ENCODE measurements at regions not wholly inside any gene's neighbourhood (a gene's known extent, or its start where the extent isn't known, plus 50 kb on each side); places are given as distances from the start of the nearest gene placed in this dataset.

DNA sequence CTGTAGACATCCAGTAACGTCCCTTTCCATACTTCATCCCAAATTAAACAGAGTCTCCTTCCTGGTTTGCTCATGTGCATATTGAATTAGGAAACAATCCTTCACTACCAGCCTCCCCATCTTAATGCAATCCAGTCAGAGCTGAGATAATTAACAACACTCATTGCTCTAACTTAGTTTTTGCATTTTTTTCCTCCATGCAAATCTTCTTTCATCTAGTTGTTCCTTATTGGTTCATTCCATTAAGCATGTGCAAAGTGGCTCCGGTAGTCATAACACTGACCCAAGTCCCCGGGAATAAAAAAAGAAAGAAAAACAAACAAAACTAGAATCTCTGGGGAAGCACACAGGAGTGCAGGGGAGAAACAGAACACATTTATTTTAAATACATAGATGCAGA is 1176.1 kb downstream of the GATA3 start:
- no peak overlapping the region for H3K27ac Mint-ChIP-seq
- Histone ChIP-seq H3K36me3 (ENCODE audit: insufficient read depth, low read length) (no peaks in the 10 kb centered on the region), H3K27me3 (ENCODE audit: control insufficient read depth in 1 of 2, insufficient read depth in 2 of 2, low read length in 2 of 2) (peaks cover 6 to 32% of the 10 kb centered on the region in 2 experiments), H3K4me3 (ENCODE audit: low read length) (no peak overlapping the region), H3K4me1 (ENCODE audit: insufficient read depth, low read length) (no peaks in the 10 kb centered on the region), H3K27ac (ENCODE audit: low read depth in 1 of 2, low read length in 2 of 2) (no peak overlapping the region), H3K9me3 (ENCODE audit: control insufficient read depth in 1 of 2, insufficient read depth in 1 of 2, low read length in 2 of 2) (no peaks in the 10 kb centered on the region)
- DNase-seq (no peak), ATAC-seq (ENCODE audit: poor library complexity) (no peak)
- TF ChIP-seq, protein P1, sequence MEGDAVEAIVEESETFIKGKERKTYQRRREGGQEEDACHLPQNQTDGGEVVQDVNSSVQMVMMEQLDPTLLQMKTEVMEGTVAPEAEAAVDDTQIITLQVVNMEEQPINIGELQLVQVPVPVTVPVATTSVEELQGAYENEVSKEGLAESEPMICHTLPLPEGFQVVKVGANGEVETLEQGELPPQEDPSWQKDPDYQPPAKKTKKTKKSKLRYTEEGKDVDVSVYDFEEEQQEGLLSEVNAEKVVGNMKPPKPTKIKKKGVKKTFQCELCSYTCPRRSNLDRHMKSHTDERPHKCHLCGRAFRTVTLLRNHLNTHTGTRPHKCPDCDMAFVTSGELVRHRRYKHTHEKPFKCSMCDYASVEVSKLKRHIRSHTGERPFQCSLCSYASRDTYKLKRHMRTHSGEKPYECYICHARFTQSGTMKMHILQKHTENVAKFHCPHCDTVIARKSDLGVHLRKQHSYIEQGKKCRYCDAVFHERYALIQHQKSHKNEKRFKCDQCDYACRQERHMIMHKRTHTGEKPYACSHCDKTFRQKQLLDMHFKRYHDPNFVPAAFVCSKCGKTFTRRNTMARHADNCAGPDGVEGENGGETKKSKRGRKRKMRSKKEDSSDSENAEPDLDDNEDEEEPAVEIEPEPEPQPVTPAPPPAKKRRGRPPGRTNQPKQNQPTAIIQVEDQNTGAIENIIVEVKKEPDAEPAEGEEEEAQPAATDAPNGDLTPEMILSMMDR (IDR thresholded peaks at IDR 0.05): no peak
- H3K36me3 Mint-ChIP-seq (ENCODE audit: low read depth): no peaks in the 10 kb centered on the region
- no peaks in the 10 kb centered on the region for H3K9me3 Mint-ChIP-seq
- H3K4me1 Mint-ChIP-seq (ENCODE audit: low read depth): peaks cover 14% of the 10 kb centered on the region
- peaks cover 58% of the 10 kb centered on the region for H3K27me3 Mint-ChIP-seq
- POLR2A ChIA-PET: interaction anchor here (1.3 kb wide), 1 partner anchor 12 kb away, joined by 3 read pairs; no protein-coding TSS in a partner anchor
- H3K4me3 Mint-ChIP-seq: no peak overlapping the region
- intact Hi-C loops (cut with DNase I, micrococcal nuclease): no loop called here
- CTCF ChIA-PET: no interaction called here

DNA sequence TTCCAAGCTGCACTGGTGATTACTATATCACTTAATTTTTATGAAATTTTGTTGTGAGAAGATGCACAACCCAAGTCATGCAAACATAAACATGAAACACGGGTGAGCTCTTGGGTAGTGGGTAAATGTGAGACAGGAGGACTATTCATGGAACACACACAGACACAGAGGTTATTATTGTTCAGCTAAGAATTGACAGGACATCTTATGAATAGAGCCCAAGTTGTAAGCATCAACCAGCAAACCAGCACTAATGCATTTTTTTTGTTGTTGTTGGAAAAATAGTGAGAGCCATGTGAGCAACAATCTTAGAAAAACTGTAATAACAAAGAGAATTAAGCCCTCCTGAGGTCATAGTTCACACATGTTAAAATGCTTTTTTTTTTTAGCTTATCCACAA is 1179.7 kb downstream of the GATA3 start:
- H3K27me3 Mint-ChIP-seq: peaks cover 49% of the 10 kb centered on the region
- no peaks in the 10 kb centered on the region for H3K36me3 ChIP-seq (ENCODE audit: insufficient read depth, low read length)
- H3K9me3 ChIP-seq (ENCODE audit: control insufficient read depth in 1 of 2, insufficient read depth in 1 of 2, low read length in 2 of 2): no peaks in the 10 kb centered on the region
- H3K36me3 Mint-ChIP-seq (ENCODE audit: low read depth): no peaks in the 10 kb centered on the region
- TF ChIP-seq, protein P1 (IDR thresholded peaks at IDR 0.05): no peak
- ChIA-PET CTCF (no interaction called here), POLR2A (no interaction called here)
- H3K27ac Mint-ChIP-seq: no peak overlapping the region
- no peak overlapping the region for H3K4me3 Mint-ChIP-seq
- H3K4me1 Mint-ChIP-seq (ENCODE audit: low read depth): peaks cover 14% of the 10 kb centered on the region
- no peaks in the 10 kb centered on the region for H3K9me3 Mint-ChIP-seq
- H3K27me3 ChIP-seq (ENCODE audit: control insufficient read depth in 1 of 2, insufficient read depth in 2 of 2, low read length in 2 of 2): peaks cover 6 to 32% of the 10 kb centered on the region in 2 experiments
- intact Hi-C loops (cut with DNase I, micrococcal nuclease): no loop called here
- no peak overlapping the region for H3K4me3 ChIP-seq (ENCODE audit: low read length)
- H3K4me1 ChIP-seq (ENCODE audit: insufficient read depth, low read length): no peaks in the 10 kb centered on the region
- ATAC-seq (ENCODE audit: poor library complexity): no peak
- H3K27ac ChIP-seq (ENCODE audit: low read depth in 1 of 2, low read length in 2 of 2): no peak overlapping the region
- DNase-seq: no peak

DNA sequence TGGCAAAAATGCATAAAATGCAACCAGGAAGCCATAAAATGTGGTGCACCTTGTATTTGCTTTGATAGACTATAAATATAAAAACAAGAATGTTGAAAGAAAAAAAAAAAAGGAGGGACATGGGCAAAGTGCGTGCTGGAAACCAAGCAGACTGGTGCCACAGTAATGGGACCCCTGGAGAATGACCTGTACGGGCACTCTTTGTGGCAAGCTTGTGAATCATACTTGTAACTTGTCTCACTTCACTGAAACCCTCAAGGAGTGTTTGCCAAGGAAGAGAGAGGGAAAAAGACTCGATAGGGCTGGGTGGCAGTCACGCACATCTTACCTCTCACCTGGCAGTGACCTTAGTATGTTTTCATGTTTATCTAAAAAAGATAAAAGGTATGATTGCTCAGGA is 1183.6 kb downstream of the GATA3 start:
- POLR2A ChIA-PET: no interaction called here
- Histone ChIP-seq H3K4me3 (ENCODE audit: low read length) (no peak overlapping the region), H3K4me1 (ENCODE audit: insufficient read depth, low read length) (no peaks in the 10 kb centered on the region), H3K9me3 (ENCODE audit: control insufficient read depth in 1 of 2, insufficient read depth in 1 of 2, low read length in 2 of 2) (no peaks in the 10 kb centered on the region), H3K27me3 (ENCODE audit: control insufficient read depth in 1 of 2, insufficient read depth in 2 of 2, low read length in 2 of 2) (peaks cover 0 to 8% of the 10 kb centered on the region in 2 experiments), H3K36me3 (ENCODE audit: insufficient read depth, low read length) (no peaks in the 10 kb centered on the region), H3K27ac (ENCODE audit: low read depth in 1 of 2, low read length in 2 of 2) (no peak overlapping the region)
- Mint-ChIP-seq H3K27me3 (peaks cover 18% of the 10 kb centered on the region), H3K27ac (no peak overlapping the region), H3K4me1 (ENCODE audit: low read depth) (no peaks in the 10 kb centered on the region), H3K36me3 (ENCODE audit: low read depth) (no peaks in the 10 kb centered on the region), H3K9me3 (no peaks in the 10 kb centered on the region), H3K4me3 (no peak overlapping the region)
- intact Hi-C loops (cut with DNase I, micrococcal nuclease): no loop called here
- TF ChIP-seq, protein P1 (IDR thresholded peaks at IDR 0.05): no peak
- DNase-seq: no peak
- no peak for ATAC-seq (ENCODE audit: poor library complexity)
- CTCF ChIA-PET: no interaction called here

Data from CD4-positive, alpha-beta T cell (primary cell).